22Rv1 (cell line): ENCODE measurements at regions not wholly inside any gene's neighbourhood (a gene's known extent, or its start where the extent isn't known, plus 50 kb on each side); places are given as distances from the start of the nearest gene placed in this dataset.

Experiments
- CTCF ChIP-seq: fragments of 450-650 bp; IDR thresholded peaks from 2 replicates; pipeline ENCODE4 v1.5.1; 2017; ENCODE audit warnings: mild to moderate bottlenecking
- ZFX ChIP-seq: fragments of 450-650 bp; IDR thresholded peaks from 2 replicates; pipeline ENCODE4 v1.6.1; 2017; ENCODE audit warnings: antibody characterized with exemption, borderline replicate concordance

GRCh38 chr12:93093243-93093642 is 164.1 kb upstream of the EEA1 start:
- TF ChIP-seq CTCF (no peak), ZFX (no peak)
